ENCODE measurements at regions not wholly inside any gene's neighbourhood (a gene's known extent, or its start where the extent isn't known, plus 50 kb on each side); places are given as distances from the start of the nearest gene placed in this dataset.

DNA sequence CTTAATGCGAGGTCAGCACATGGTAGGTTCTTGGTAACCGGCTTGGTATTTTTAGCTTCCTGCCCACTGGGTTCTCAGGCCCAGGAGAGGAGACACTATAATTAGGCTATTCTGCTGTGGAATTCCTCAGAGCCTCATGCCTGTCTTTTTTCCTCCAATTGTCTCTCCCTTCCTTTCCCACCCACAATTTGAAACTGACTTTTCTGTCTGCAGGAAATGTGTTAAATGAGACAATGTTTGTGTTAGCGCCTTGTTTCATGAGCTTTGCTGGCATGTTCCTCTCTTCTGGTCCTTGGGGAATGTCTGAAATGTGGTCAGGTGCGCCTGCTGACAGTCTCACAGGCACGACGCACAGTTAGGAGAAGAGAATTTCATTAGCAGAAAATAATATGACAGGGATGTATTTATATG, 223.6 kb upstream of the CTNNB1 start:
- no peak for TF ChIP-seq SP1 (IDR thresholded peaks at IDR 0.05)
- no peak for TF ChIP-seq LEF1 (IDR thresholded peaks at IDR 0.05; ENCODE audit: borderline replicate concordance)
- no peak for TF ChIP-seq ARNT (IDR thresholded peaks at IDR 0.05)
- no peak for TF ChIP-seq BHLHE40 (IDR thresholded peaks at IDR 0.05; ENCODE audit: borderline replicate concordance)
